ENCODE measurements at regions not wholly inside any gene's neighbourhood (a gene's known extent, or its start where the extent isn't known, plus 50 kb on each side); places are given as distances from the start of the nearest gene placed in this dataset.
"Not testable (repeated sequence)": the region's sequence is repeated elsewhere in the genome, so short reads cannot be mapped to it uniquely, and the experiment has no call there.

DNA sequence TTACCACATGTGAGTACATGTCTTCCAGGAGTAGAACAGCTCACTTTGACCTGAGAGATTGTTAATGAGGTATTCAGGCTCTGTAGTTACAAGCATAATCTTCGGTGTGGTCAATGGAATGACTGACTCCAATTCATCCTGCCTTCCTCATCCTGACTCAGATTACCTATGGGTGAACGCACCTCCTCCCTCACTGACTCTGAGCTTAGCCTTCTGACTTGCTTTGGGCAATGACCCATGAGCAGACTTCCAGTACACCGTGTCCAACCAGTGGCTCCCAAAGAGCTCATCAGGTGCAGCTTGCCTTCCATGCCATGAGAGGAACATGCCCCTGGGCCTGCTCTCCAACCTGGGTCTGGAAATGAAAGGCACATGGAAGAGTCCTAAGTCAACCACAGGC, 361.0 kb upstream of the FRG1 start:
- H3K4me3 ChIP-seq (ENCODE audit: low read depth in 1 of 5, low read length in 5 of 5); H3K4me1 ChIP-seq (ENCODE audit: control insufficient read depth in 5 of 5, insufficient read depth in 5 of 5, low read length in 5 of 5); H3K27ac ChIP-seq (ENCODE audit: low read depth, low read length); H3K9ac ChIP-seq (ENCODE audit: low read length in 5 of 5); H3K36me3 ChIP-seq (ENCODE audit: control insufficient read depth in 5 of 5, insufficient read depth in 5 of 5, low read length in 5 of 5); H3K9me3 ChIP-seq (ENCODE audit: control insufficient read depth in 5 of 5, low read length in 5 of 5); H3K27me3 ChIP-seq (ENCODE audit: control insufficient read depth in 5 of 5, insufficient read depth in 4 of 5, low read length in 5 of 5): not testable (repeated sequence)

DNA sequence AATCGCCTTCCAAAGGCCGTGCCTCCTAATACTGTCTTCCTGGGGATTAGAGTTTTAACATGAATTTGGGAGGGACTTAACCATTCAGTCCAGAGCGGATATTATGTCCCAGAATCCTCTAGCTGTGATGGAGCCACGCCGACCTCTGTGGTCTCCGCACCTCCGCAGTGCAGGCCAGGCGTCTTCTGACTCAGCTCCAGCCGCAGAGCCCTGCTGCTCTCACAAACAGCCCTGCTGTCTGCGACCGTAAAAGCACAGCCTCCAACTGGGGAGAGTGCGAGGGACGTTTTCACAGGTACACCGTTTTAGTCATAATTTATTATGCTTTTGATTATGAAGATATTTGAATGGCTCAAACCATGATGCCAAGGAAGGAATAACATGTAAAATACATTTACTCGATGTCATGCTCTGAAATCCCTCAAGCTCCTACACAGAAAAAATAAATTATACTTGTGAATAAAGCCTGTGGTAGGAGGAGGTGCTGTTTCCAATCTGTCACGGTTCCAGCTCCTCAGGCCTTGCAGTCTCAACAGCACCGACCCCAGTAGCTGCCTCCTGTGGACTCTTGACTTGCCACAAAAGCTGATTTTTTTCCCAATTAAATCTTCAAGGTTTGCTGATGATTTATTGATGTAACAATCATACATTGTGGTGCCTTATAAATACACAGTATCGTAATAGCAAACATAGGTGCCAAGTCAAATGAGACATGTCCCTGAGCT, 353.6 kb upstream of the FRG1 start:
- not testable (repeated sequence) for H3K27ac ChIP-seq (ENCODE audit: low read depth, low read length); H3K4me1 ChIP-seq (ENCODE audit: control insufficient read depth in 5 of 5, insufficient read depth in 5 of 5, low read length in 5 of 5); H3K9me3 ChIP-seq (ENCODE audit: control insufficient read depth in 5 of 5, low read length in 5 of 5); H3K36me3 ChIP-seq (ENCODE audit: control insufficient read depth in 5 of 5, insufficient read depth in 5 of 5, low read length in 5 of 5); H3K4me3 ChIP-seq (ENCODE audit: low read depth in 1 of 5, low read length in 5 of 5); H3K27me3 ChIP-seq (ENCODE audit: control insufficient read depth in 5 of 5, insufficient read depth in 4 of 5, low read length in 5 of 5); H3K9ac ChIP-seq (ENCODE audit: low read length in 5 of 5)

DNA sequence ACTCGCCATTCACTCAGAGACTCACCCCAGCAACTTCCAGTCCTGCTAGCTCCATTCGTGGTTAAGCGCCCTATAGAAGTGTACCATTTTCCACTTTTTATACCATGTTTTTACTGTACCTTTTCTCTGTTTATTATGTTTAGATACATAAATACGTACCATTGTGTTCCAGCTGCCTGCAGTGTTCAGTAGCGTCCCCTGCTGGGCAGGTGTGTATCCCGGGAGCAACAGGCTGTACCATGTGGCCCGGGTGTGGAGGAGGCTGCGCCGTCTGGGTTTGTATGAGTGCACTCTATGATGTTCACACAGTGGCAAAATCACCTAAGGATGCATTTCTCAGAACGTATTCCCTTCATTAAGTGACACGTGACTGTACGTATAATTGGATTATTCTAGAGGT, 351.5 kb upstream of the FRG1 start:
- H3K4me3 ChIP-seq (ENCODE audit: low read depth in 1 of 5, low read length in 5 of 5); H3K4me1 ChIP-seq (ENCODE audit: control insufficient read depth in 5 of 5, insufficient read depth in 5 of 5, low read length in 5 of 5); H3K27ac ChIP-seq (ENCODE audit: low read depth, low read length); H3K9me3 ChIP-seq (ENCODE audit: control insufficient read depth in 5 of 5, low read length in 5 of 5); H3K36me3 ChIP-seq (ENCODE audit: control insufficient read depth in 5 of 5, insufficient read depth in 5 of 5, low read length in 5 of 5); H3K9ac ChIP-seq (ENCODE audit: low read length in 5 of 5); H3K27me3 ChIP-seq (ENCODE audit: control insufficient read depth in 5 of 5, insufficient read depth in 4 of 5, low read length in 5 of 5): not testable (repeated sequence)

DNA sequence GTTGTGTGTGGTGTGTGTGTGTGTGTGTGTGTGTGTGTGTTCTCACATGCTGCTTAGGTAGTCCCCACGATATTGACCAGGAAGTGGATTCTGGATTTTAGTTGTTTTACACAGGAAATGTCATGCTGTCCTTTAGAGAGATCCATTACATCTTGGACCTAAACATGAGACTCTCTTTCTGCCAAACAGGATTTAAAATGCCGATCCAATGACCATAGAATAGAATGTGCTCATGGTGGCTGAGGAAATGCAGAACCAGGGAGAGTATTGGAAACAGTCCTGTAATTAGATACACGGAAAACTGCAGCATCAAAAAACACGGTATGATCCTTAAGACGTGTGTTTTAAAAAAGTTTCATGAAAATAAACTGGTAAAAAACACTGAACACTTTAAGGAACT, 347.8 kb upstream of the FRG1 start:
- Histone ChIP-seq H3K36me3 (ENCODE audit: control insufficient read depth in 5 of 5, insufficient read depth in 5 of 5, low read length in 5 of 5) (no peaks in the 10 kb centered on the region), H3K4me3 (ENCODE audit: low read depth in 1 of 5, low read length in 5 of 5) (no peak overlapping the region), H3K27ac (ENCODE audit: low read depth, low read length) (no peak overlapping the region), H3K9ac (ENCODE audit: low read length in 5 of 5) (no peak overlapping the region), H3K27me3 (ENCODE audit: control insufficient read depth in 5 of 5, insufficient read depth in 4 of 5, low read length in 5 of 5) (no peaks in the 10 kb centered on the region), H3K4me1 (ENCODE audit: control insufficient read depth in 5 of 5, insufficient read depth in 5 of 5, low read length in 5 of 5) (no peaks in the 10 kb centered on the region), H3K9me3 (ENCODE audit: control insufficient read depth in 5 of 5, low read length in 5 of 5) (peaks cover 0 to 5% (median 0%) of the 10 kb centered on the region in 5 donors)

DNA sequence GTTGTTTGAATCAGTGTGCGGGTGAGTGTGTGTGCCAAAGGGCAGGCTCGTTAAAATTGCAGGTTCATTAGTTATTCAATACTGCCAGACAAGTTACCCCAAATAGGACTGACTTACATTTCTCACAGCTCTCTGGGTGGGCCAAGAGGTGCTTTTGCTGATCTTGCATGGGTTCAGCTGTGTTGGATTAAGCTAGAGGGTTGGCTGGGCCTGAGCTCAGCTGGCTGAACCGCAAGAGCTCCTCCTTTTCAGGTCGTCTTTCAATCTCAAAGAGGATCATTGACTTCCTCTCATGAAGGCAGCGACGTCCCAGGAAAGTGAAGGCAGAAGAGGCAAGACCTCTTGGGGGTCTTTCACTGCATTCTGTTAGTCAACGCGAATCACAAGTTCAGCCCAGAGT, 343.3 kb upstream of the FRG1 start:
- Histone ChIP-seq H3K27ac (ENCODE audit: low read depth, low read length) (no peak overlapping the region), H3K4me3 (ENCODE audit: low read depth in 1 of 5, low read length in 5 of 5) (no peak overlapping the region), H3K9me3 (ENCODE audit: control insufficient read depth in 5 of 5, low read length in 5 of 5) (peaks cover 0 to 5% (median 0%) of the 10 kb centered on the region in 5 donors), H3K9ac (ENCODE audit: low read length in 5 of 5) (no peak overlapping the region), H3K4me1 (ENCODE audit: control insufficient read depth in 5 of 5, insufficient read depth in 5 of 5, low read length in 5 of 5) (peaks cover 0 to 12% (median 6%) of the 10 kb centered on the region in 5 donors), H3K36me3 (ENCODE audit: control insufficient read depth in 5 of 5, insufficient read depth in 5 of 5, low read length in 5 of 5) (no peaks in the 10 kb centered on the region), H3K27me3 (ENCODE audit: control insufficient read depth in 5 of 5, insufficient read depth in 4 of 5, low read length in 5 of 5) (no peaks in the 10 kb centered on the region)

DNA sequence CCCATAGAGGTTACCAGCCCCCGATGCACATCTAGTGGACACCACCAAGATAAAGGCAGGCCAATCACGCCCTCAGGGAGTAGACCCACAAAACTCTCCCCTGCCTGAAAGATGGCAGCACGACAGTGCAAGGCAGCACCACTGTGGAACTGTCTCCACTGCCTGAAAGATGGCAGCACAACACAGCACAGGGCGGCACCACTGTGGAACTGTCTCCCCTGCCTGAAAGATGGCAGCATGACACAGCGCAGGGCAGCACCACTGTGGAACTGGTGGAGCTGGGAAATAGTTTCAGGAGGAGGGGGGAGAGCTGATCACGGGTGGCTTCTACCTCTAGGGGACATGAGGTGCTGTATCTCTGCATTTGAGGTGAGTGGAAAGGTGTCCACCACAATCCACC, 340.4 kb upstream of the FRG1 start:
- H3K27me3 ChIP-seq (ENCODE audit: control insufficient read depth in 5 of 5, insufficient read depth in 4 of 5, low read length in 5 of 5), result no peaks in the 10 kb centered on the region

DNA sequence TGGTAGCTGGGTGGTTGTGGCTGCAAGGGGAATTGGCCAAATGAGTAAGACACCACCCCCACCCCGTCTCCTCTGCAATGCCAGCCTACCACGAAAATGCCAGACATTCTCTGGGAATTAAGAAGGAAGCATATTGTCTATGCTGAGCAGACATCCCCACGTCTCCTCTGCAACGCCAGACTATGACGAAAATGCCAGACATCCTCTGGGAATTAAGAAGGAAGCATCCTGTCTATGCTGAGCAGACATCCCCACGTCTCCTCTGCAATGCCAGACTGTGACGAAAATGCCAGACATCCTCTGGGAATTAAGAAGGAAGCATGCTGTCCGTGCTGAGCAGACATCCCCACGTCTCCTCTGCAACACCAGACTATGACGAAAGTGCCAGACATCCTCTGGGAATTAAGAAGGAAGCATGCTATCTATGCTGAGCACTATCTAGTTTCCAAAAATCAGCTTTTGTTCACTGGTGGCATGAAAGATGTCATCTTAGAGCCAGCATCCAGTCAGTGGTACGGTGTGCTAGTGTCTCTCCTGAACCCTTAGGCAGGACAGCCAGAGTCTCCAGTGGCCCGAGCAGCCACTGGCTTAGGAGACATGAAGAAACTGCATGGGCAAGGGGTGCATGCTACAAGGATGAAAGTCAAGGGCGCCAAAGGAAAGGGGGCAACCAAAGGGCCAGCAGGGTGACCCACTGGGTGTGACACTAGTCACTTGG, 339.8 kb upstream of the FRG1 start:
- no peak overlapping the region for H3K4me3 ChIP-seq (ENCODE audit: low read depth in 1 of 5, low read length in 5 of 5)

More for the DNA sequence above, 340.4 kb upstream of the FRG1 start:
- Histone ChIP-seq H3K4me1 (ENCODE audit: control insufficient read depth in 5 of 5, insufficient read depth in 5 of 5, low read length in 5 of 5) (peaks cover 0 to 12% (median 6%) of the 10 kb centered on the region in 5 donors), H3K4me3 (ENCODE audit: low read depth in 1 of 5, low read length in 5 of 5) (no peak overlapping the region), H3K27ac (ENCODE audit: low read depth, low read length) (no peak overlapping the region), H3K36me3 (ENCODE audit: control insufficient read depth in 5 of 5, insufficient read depth in 5 of 5, low read length in 5 of 5) (no peaks in the 10 kb centered on the region), H3K9me3 (ENCODE audit: control insufficient read depth in 5 of 5, low read length in 5 of 5) (peaks cover 0 to 5% (median 0%) of the 10 kb centered on the region in 5 donors), H3K9ac (ENCODE audit: low read length in 5 of 5) (no peak overlapping the region)

DNA sequence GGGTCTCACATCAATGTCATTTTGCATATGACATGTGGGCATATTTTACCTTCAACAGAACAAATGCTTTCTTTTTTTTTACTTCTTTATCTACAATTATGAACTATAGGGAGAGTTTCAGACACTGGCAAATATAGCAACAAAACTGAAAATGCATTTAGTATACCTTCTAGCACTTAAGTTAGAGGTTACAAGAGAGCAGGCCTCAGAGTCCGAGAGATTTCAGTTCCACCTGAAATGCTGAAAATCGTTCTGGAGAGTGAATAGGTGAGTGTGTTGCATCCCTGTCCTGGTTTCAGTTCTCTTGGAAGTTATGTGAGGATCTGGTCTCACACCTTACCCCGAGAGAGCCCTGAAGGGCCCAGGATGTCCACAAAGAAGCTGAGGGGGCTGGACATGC, 337.8 kb upstream of the FRG1 start:
- H3K4me3 ChIP-seq (ENCODE audit: low read depth in 1 of 5, low read length in 5 of 5); H3K27ac ChIP-seq (ENCODE audit: low read depth, low read length); H3K36me3 ChIP-seq (ENCODE audit: control insufficient read depth in 5 of 5, insufficient read depth in 5 of 5, low read length in 5 of 5); H3K27me3 ChIP-seq (ENCODE audit: control insufficient read depth in 5 of 5, insufficient read depth in 4 of 5, low read length in 5 of 5); H3K9me3 ChIP-seq (ENCODE audit: control insufficient read depth in 5 of 5, low read length in 5 of 5); H3K9ac ChIP-seq (ENCODE audit: low read length in 5 of 5): not testable (repeated sequence)
- peaks cover 0 to 20% (median 12%) of the 10 kb centered on the region in 5 donors for H3K4me1 ChIP-seq (ENCODE audit: control insufficient read depth in 5 of 5, insufficient read depth in 5 of 5, low read length in 5 of 5)

More for the DNA sequence above, 339.8 kb upstream of the FRG1 start:
- Histone ChIP-seq H3K9ac (ENCODE audit: low read length in 5 of 5) (no peak overlapping the region), H3K36me3 (ENCODE audit: control insufficient read depth in 5 of 5, insufficient read depth in 5 of 5, low read length in 5 of 5) (no peaks in the 10 kb centered on the region), H3K9me3 (ENCODE audit: control insufficient read depth in 5 of 5, low read length in 5 of 5) (peaks cover 0 to 5% (median 0%) of the 10 kb centered on the region in 5 donors), H3K27ac (ENCODE audit: low read depth, low read length) (no peak overlapping the region), H3K27me3 (ENCODE audit: control insufficient read depth in 5 of 5, insufficient read depth in 4 of 5, low read length in 5 of 5) (no peaks in the 10 kb centered on the region), H3K4me1 (ENCODE audit: control insufficient read depth in 5 of 5, insufficient read depth in 5 of 5, low read length in 5 of 5) (peaks cover 0 to 12% (median 6%) of the 10 kb centered on the region in 5 donors)

DNA sequence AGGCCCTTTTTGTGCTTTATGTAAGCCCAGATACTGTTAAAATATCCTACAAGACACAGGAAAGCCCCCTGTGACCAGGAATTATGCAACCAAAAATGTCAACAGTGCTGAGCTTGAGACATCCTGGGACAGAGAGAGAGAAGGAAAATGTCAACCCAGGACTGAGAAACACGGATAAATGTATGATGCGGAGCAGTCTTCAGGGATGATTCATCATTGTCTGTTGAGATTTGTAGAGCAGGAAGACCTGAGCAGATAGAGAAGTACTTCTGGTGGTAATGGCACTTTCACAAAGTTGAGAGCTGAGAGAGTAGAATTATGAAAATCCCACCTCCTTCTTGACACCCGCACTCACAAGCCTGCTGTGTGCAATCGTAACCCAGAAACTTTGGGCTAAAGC, 330.1 kb upstream of the FRG1 start:
- not testable (repeated sequence) for H3K4me3 ChIP-seq (ENCODE audit: low read depth in 1 of 5, low read length in 5 of 5); H3K36me3 ChIP-seq (ENCODE audit: control insufficient read depth in 5 of 5, insufficient read depth in 5 of 5, low read length in 5 of 5); H3K27ac ChIP-seq (ENCODE audit: low read depth, low read length); H3K4me1 ChIP-seq (ENCODE audit: control insufficient read depth in 5 of 5, insufficient read depth in 5 of 5, low read length in 5 of 5); H3K27me3 ChIP-seq (ENCODE audit: control insufficient read depth in 5 of 5, insufficient read depth in 4 of 5, low read length in 5 of 5); H3K9me3 ChIP-seq (ENCODE audit: control insufficient read depth in 5 of 5, low read length in 5 of 5); H3K9ac ChIP-seq (ENCODE audit: low read length in 5 of 5)

DNA sequence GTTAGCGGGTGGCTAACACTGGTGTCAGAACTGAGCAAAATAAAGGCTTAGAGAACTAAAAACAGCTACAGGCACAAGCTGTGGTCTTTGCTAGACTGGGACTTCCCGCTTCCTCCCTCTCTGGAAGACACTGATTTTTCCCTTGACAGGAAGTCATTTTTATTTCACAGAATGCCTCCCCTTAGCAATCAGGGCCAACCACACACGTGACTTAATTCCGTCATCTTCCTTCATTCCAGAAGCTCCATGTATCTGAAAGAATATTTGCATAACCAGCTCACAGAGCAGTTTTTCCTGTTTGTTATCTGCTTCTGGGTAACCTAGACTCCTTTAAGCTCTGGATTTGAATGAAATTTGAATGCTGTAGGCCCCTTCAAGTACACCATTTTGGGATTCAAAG, 327.5 kb upstream of the FRG1 start:
- no peak overlapping the region for H3K4me3 ChIP-seq (ENCODE audit: low read depth in 1 of 5, low read length in 5 of 5)
- H3K9ac ChIP-seq (ENCODE audit: low read length in 5 of 5), result no peak overlapping the region
- no peak overlapping the region for H3K27ac ChIP-seq (ENCODE audit: low read depth, low read length)
- no peaks in the 10 kb centered on the region for H3K27me3 ChIP-seq (ENCODE audit: control insufficient read depth in 5 of 5, insufficient read depth in 4 of 5, low read length in 5 of 5)
- H3K4me1 ChIP-seq (ENCODE audit: control insufficient read depth in 5 of 5, insufficient read depth in 5 of 5, low read length in 5 of 5), result peaks cover 0 to 5% (median 0%) of the 10 kb centered on the region in 5 donors
- H3K9me3 ChIP-seq (ENCODE audit: control insufficient read depth in 5 of 5, low read length in 5 of 5), result no peaks in the 10 kb centered on the region
- no peaks in the 10 kb centered on the region for H3K36me3 ChIP-seq (ENCODE audit: control insufficient read depth in 5 of 5, insufficient read depth in 5 of 5, low read length in 5 of 5)

Measured in subcutaneous abdominal adipose tissue (tissue), 5 donors.